Spleen (tissue), 11 donors: ENCODE measurements at regions not wholly inside any gene's neighbourhood (a gene's known extent, or its start where the extent isn't known, plus 50 kb on each side); places are given as distances from the start of the nearest gene placed in this dataset.

Source experiments
- DNase-seq: peaks from one replicate; pipeline ENCODE4 v3.0.0-alpha.2; 2020
- H3K27ac ChIP-seq, 8 donors: fragments of 200-600 bp; sonication (generic) in 7 of 8; 1 replicate in 4 of 8; 2 replicates in 4 of 8; pipeline versions ENCODE4 v1.5.0 to v1.8.0; 2016 to 2021; ENCODE audit warnings: inconsistent platforms in 4 of 8, mild to moderate bottlenecking in 4 of 8, moderate library complexity in 1 of 8
- H3K27me3 ChIP-seq, 7 donors: fragments of 200-600 bp; sonication (generic) in 6 of 7; replicated peaks in 1 of 7; 1 replicate in 4 of 7; 2 replicates in 3 of 7; pipeline versions ENCODE4 v1.5.0 to v1.8.0; 2016 to 2021; ENCODE audit warnings: inconsistent platforms in 3 of 7, mild to moderate bottlenecking in 1 of 7
- H3K36me3 ChIP-seq, 6 donors: fragments of 200-600 bp; sonication (generic) in 5 of 6; 1 replicate in 4 of 6; 2 replicates in 2 of 6; pipeline versions ENCODE4 v1.5.0 to v1.8.0; 2016 to 2021; ENCODE audit warnings: inconsistent platforms in 2 of 6
- H3K4me1 ChIP-seq, 6 donors: fragments of 200-600 bp; sonication (generic) in 5 of 6; 1 replicate in 3 of 6; 2 replicates in 3 of 6; pipeline versions ENCODE4 v1.5.0 to v1.8.0; 2016 to 2021; ENCODE audit warnings: inconsistent platforms in 3 of 6
- H3K4me3 ChIP-seq, 8 donors: fragments of 200-600 bp; sonication (generic) in 7 of 8; 1 replicate in 4 of 8; 2 replicates in 4 of 8; pipeline versions ENCODE4 v1.5.0 to v1.8.0; 2016 to 2021; ENCODE audit warnings: inconsistent platforms in 4 of 8, mild to moderate bottlenecking in 4 of 8, moderate library complexity in 2 of 8
- H3K9me3 ChIP-seq, 8 donors: fragments of 200-600 bp; sonication (generic) in 7 of 8; 1 replicate in 4 of 8; 2 replicates in 4 of 8; pipeline versions ENCODE4 v1.5.0 to v1.8.0; 2016 to 2021; ENCODE audit warnings: inconsistent platforms in 4 of 8
- CTCF ChIP-seq, 11 experiments: fragments of 200-600 bp in 7 of 11; fragments of 450-650 bp in 4 of 11; sonication (generic) in 4 of 11; IDR thresholded peaks in 8 of 11; conservative IDR thresholded peaks in 3 of 11; 1 replicate in 7 of 11; 2 replicates in 4 of 11; pipeline versions ENCODE4 v1.4.0 to v1.8.0; 2016 to 2021; ENCODE audit warnings: antibody characterized with exemption in 11 of 11, inconsistent platforms in 4 of 11, mild to moderate bottlenecking in 1 of 11
- POLR2A ChIP-seq, 3 donors: fragments of 450-650 bp; IDR thresholded peaks; one replicate each; pipeline ENCODE4 v1.5.1; 2017; ENCODE audit warnings: antibody characterized with exemption in 3 of 3, mild to moderate bottlenecking in 1 of 3
- POLR2AphosphoS5 ChIP-seq, 3 donors: sonication (generic); formaldehyde crosslinking; IDR thresholded peaks; one replicate each; pipeline ENCODE4 v1.5.1; 2017; ENCODE audit warnings: antibody characterized with exemption in 3 of 3
- WGBS, 5 donors: extraction: QIAGEN DNeasy Blood & Tissue Kit in 3 of 5; methylation state at CpG; one replicate each; pipeline versions ENCODE4 v1.1.5 to v1.1.7; 2013 to 2018; 5-methylcytosine and 5-hydroxymethylcytosine counted together
- intact Hi-C: fragments of 100-400 bp; cut with DNase I; formaldehyde crosslinking; loops from one replicate; pipeline ENCODE4 v1.15.0; 2023; ENCODE audit warnings: low total_unique reads
- donor health status: healthy with polysubstance abuse.
- donor health status: DM: no; HTN: no; CAD: no; lungs with moderate emphysema.
- donor health status: DM: no; HTN: no; CAD: no.
- donor health status: Bipolar disorder and iron deficiency.
- donor health status: healthy.
- donor health status: DM: no; HTN: no; CAD: no.
- donor health status: DM: yes; HTN: yes; CAD: no.

GRCh38 chr6:88482465-88482864 is 316.3 kb upstream of the CNR1 start:
- TF ChIP-seq POLR2AphosphoS5 (IDR thresholded peaks at IDR 0.05) (no peak), POLR2A (IDR thresholded peaks at IDR 0.05) (no peak), CTCF (IDR thresholded peaks at IDR 0.05 in 8 of 11, conservative IDR thresholded peaks at IDR 0.05 in 3 of 11) (no peak)
- intact Hi-C loops, result no loop called here
- H3K27ac ChIP-seq, result no peak overlapping the region
- no peaks in the 10 kb centered on the region for H3K36me3 ChIP-seq
- H3K4me1 ChIP-seq, result no peaks in the 10 kb centered on the region
- WGBS, 5 donors, result 36 to 52% (median 38%) methylated on average over 1 of the region's 1 CpG
- peaks cover 0 to 24% (median 6%) of the 10 kb centered on the region in 8 donors for H3K9me3 ChIP-seq
- DNase-seq, result no peak
- H3K27me3 ChIP-seq, result no peaks in the 10 kb centered on the region
- no peak overlapping the region for H3K4me3 ChIP-seq

- intact Hi-C loops, result no loop called here
- no peaks in the 10 kb centered on the region for H3K4me1 ChIP-seq
- TF ChIP-seq CTCF (IDR thresholded peaks at IDR 0.05 in 8 of 11, conservative IDR thresholded peaks at IDR 0.05 in 3 of 11), result no peak
- no peak for TF ChIP-seq POLR2AphosphoS5 (IDR thresholded peaks at IDR 0.05)
- no peak for TF ChIP-seq POLR2A (IDR thresholded peaks at IDR 0.05)
These were observed 315.4 kb upstream of the CNR1 start for GRCh38 chr6:88481519-88481918.

GRCh38 chr6:88480816-88481215 is 314.7 kb upstream of the CNR1 start:
- intact Hi-C loops, result no loop called here
- Histone ChIP-seq H3K4me3 (no peak overlapping the region), H3K4me1 (no peaks in the 10 kb centered on the region), H3K27ac (no peak overlapping the region), H3K36me3 (no peaks in the 10 kb centered on the region), H3K27me3 (no peaks in the 10 kb centered on the region), H3K9me3 (peaks cover 0 to 24% (median 6%) of the 10 kb centered on the region in 8 donors)
- WGBS, 5 donors, result 79 to 90% (median 87%) methylated on average over 5 of the region's 5 CpGs
- DNase-seq, result no peak
- TF ChIP-seq POLR2A (IDR thresholded peaks at IDR 0.05), result no peak
- TF ChIP-seq POLR2AphosphoS5 (IDR thresholded peaks at IDR 0.05), result no peak
- TF ChIP-seq CTCF (IDR thresholded peaks at IDR 0.05 in 8 of 11, conservative IDR thresholded peaks at IDR 0.05 in 3 of 11), result no peak

More at GRCh38 chr6:88481519-88481918, 315.4 kb upstream of the CNR1 start:
- WGBS, 5 donors, result 65 to 84% (median 81%) methylated on average over 1 of the region's 1 CpG
- Histone ChIP-seq H3K27ac (no peak overlapping the region), H3K36me3 (no peaks in the 10 kb centered on the region), H3K4me3 (no peak overlapping the region), H3K27me3 (no peaks in the 10 kb centered on the region), H3K9me3 (peaks cover 0 to 24% (median 6%) of the 10 kb centered on the region in 8 donors)
- DNase-seq, result no peak

GRCh38 chr6:88477413-88477812 is 311.3 kb upstream of the CNR1 start:
- H3K4me3 ChIP-seq, result no peak overlapping the region
- H3K27ac ChIP-seq, result no peak overlapping the region
- TF ChIP-seq CTCF (IDR thresholded peaks at IDR 0.05 in 8 of 11, conservative IDR thresholded peaks at IDR 0.05 in 3 of 11), result no peak
- TF ChIP-seq POLR2AphosphoS5 (IDR thresholded peaks at IDR 0.05), result no peak
- no peak for TF ChIP-seq POLR2A (IDR thresholded peaks at IDR 0.05)
- H3K9me3 ChIP-seq, result no peaks in the 10 kb centered on the region
- no peaks in the 10 kb centered on the region for H3K27me3 ChIP-seq
- no peak for DNase-seq
- intact Hi-C loops, result no loop called here
- no peaks in the 10 kb centered on the region for H3K36me3 ChIP-seq
- H3K4me1 ChIP-seq, result no peaks in the 10 kb centered on the region
- WGBS, 5 donors, result 59 to 93% (median 80%) methylated on average over 3 of the region's 3 CpGs
